WTC11 (cell line): ENCODE measurements at regions not wholly inside any gene's neighbourhood (a gene's known extent, or its start where the extent isn't known, plus 50 kb on each side); places are given as distances from the start of the nearest gene placed in this dataset.

Source experiments
- ATAC-seq: fragments of 200-7000 bp; cut with Tn5 transposase; 2 replicates; pipeline ENCODE4 v1.10.0; 2021; ENCODE audit warnings: mild to moderate bottlenecking, moderate library complexity
- CTCF ChIA-PET: fragments of 300-600 bp; sonication (Branson Sonifier 250); formaldehyde crosslinking; loops from one replicate; lab custom pipeline; 2021; ENCODE audit warnings: antibody characterized with exemption; lab: Charles Lee
- POLR2A ChIA-PET: fragments of 350-600 bp; sonication (Branson Sonifier 250); formaldehyde crosslinking; loops from one replicate; lab custom pipeline; 2021; ENCODE audit warnings: antibody characterized with exemption; lab: Charles Lee
- DNase-seq: peaks from one replicate; pipeline ENCODE4 v3.0.0; 2021; ENCODE audit warnings: low spot score
- H3K27ac Mint-ChIP-seq: 2 replicates; pipeline ENCODE4 v1.8.0; 2021; ENCODE audit warnings: mixed read lengths
- H3K27me3 Mint-ChIP-seq: 2 replicates; pipeline ENCODE4 v1.8.0; 2021; ENCODE audit warnings: low read depth, mild to moderate bottlenecking, moderate library complexity, mixed read lengths
- H3K36me3 Mint-ChIP-seq: 2 replicates; pipeline ENCODE4 v1.8.0; 2021; ENCODE audit warnings: mixed read lengths
- H3K4me1 Mint-ChIP-seq: 2 replicates; pipeline ENCODE4 v1.8.0; 2022; ENCODE audit warnings: mixed read lengths
- H3K4me3 Mint-ChIP-seq: 2 replicates; pipeline ENCODE4 v1.8.0; 2021; ENCODE audit warnings: mild to moderate bottlenecking, moderate library complexity, mixed read lengths
- H3K9me3 Mint-ChIP-seq: 2 replicates; pipeline ENCODE4 v1.8.0; 2021; ENCODE audit warnings: mixed read lengths
- ATF2 ChIP-seq: sonication (generic); formaldehyde crosslinking; IDR thresholded peaks from 2 replicates; pipeline ENCODE4 v1.8.1; 2022; ENCODE audit warnings: low read depth, missing genetic modification reagents, borderline replicate concordance
- CBFB ChIP-seq: sonication (generic); formaldehyde crosslinking; IDR thresholded peaks from 2 replicates; pipeline ENCODE4 v1.8.1; 2022; ENCODE audit warnings: mild to moderate bottlenecking, low read depth, missing genetic modification reagents
- CREB1 ChIP-seq: sonication (generic); formaldehyde crosslinking; IDR thresholded peaks from 2 replicates; pipeline ENCODE4 v1.8.0; 2023; ENCODE audit warnings: mild to moderate bottlenecking, missing genetic modification reagents
- E2F4 ChIP-seq: sonication (generic); formaldehyde crosslinking; IDR thresholded peaks from 2 replicates; pipeline ENCODE4 v1.8.1; 2022; ENCODE audit warnings: low read depth, mild to moderate bottlenecking, moderate library complexity, missing genetic modification reagents, borderline replicate concordance
- ELF4 ChIP-seq: sonication (generic); formaldehyde crosslinking; IDR thresholded peaks from 2 replicates; pipeline ENCODE4 v1.8.1; 2022; ENCODE audit warnings: low read depth, mild to moderate bottlenecking, moderate library complexity, missing genetic modification reagents
- EMX1 ChIP-seq: fragments of 250-450 bp; sonication (Bioruptor Pico); IDR thresholded peaks from 2 replicates; pipeline ENCODE4 v1.8.0; 2021; ENCODE audit warnings: mild to moderate bottlenecking
- ETV6 ChIP-seq: sonication (generic); formaldehyde crosslinking; IDR thresholded peaks from 2 replicates; pipeline ENCODE4 v1.8.1; 2022; ENCODE audit warnings: mild to moderate bottlenecking, missing genetic modification reagents
- FOXP1 ChIP-seq: sonication (generic); formaldehyde crosslinking; IDR thresholded peaks from 2 replicates; pipeline ENCODE4 v1.8.0; 2022; ENCODE audit warnings: missing genetic modification reagents, mild to moderate bottlenecking, moderate library complexity, borderline replicate concordance
- GABPB1 ChIP-seq: sonication (generic); formaldehyde crosslinking; IDR thresholded peaks from 2 replicates; pipeline ENCODE4 v1.8.1; 2023; ENCODE audit warnings: mild to moderate bottlenecking, missing genetic modification reagents
- HMGA2 ChIP-seq: fragments of 250-450 bp; sonication (Bioruptor Pico); IDR thresholded peaks from 2 replicates; pipeline ENCODE4 v1.4.0; 2021; ENCODE audit warnings: mild to moderate bottlenecking, moderate library complexity
- IRF1 ChIP-seq: sonication (generic); formaldehyde crosslinking; IDR thresholded peaks from 2 replicates; pipeline ENCODE4 v1.8.0; 2023; ENCODE audit warnings: missing genetic modification reagents
- NFYB ChIP-seq: sonication (generic); formaldehyde crosslinking; conservative IDR thresholded peaks from 2 replicates; pipeline ENCODE4 v1.8.0; 2022; ENCODE audit warnings: low read depth, missing genetic modification reagents
- NR1H2 ChIP-seq: sonication (generic); formaldehyde crosslinking; IDR thresholded peaks from 2 replicates; pipeline ENCODE4 v1.9.0; 2021; ENCODE audit warnings: mild to moderate bottlenecking, moderate library complexity, missing genetic modification reagents
- PREB ChIP-seq: sonication (generic); formaldehyde crosslinking; IDR thresholded peaks from 2 replicates; pipeline ENCODE4 v1.8.1; 2022; ENCODE audit warnings: mild to moderate bottlenecking, missing genetic modification reagents, moderate library complexity, borderline replicate concordance
- RELA ChIP-seq: sonication (generic); formaldehyde crosslinking; IDR thresholded peaks from 2 replicates; pipeline ENCODE4 v1.8.1; 2022; ENCODE audit warnings: missing genetic modification reagents, mild to moderate bottlenecking, borderline replicate concordance
- SMAD3 ChIP-seq: sonication (generic); formaldehyde crosslinking; IDR thresholded peaks from 2 replicates; pipeline ENCODE4 v1.8.0; 2022; ENCODE audit warnings: missing genetic modification reagents, mild to moderate bottlenecking, borderline replicate concordance
- ZNF121 ChIP-seq: sonication (generic); formaldehyde crosslinking; IDR thresholded peaks from 2 replicates; pipeline ENCODE4 v1.8.0; 2023; ENCODE audit warnings: missing genetic modification reagents
- ZNF138 ChIP-seq: sonication (generic); formaldehyde crosslinking; conservative IDR thresholded peaks from 2 replicates; pipeline ENCODE4 v1.8.1; 2022; ENCODE audit warnings: mild to moderate bottlenecking, moderate library complexity, missing genetic modification reagents
- ZNF263 ChIP-seq: sonication (generic); formaldehyde crosslinking; IDR thresholded peaks from 2 replicates; pipeline ENCODE4 v1.8.1; 2022; ENCODE audit warnings: low read depth, mild to moderate bottlenecking, moderate library complexity, missing genetic modification reagents
- ZNF281 ChIP-seq: sonication (generic); formaldehyde crosslinking; IDR thresholded peaks from 2 replicates; pipeline ENCODE4 v1.8.0; 2023; ENCODE audit warnings: mild to moderate bottlenecking, missing genetic modification reagents
- ZSCAN18 ChIP-seq: fragments of 250-450 bp; sonication (Bioruptor Pico); IDR thresholded peaks from 2 replicates; pipeline ENCODE4 v2.1.2; 2022; ENCODE audit warnings: mild to moderate bottlenecking, moderate library complexity

- H3K27ac Mint-ChIP-seq: no peak overlapping the region
- no peaks in the 10 kb centered on the region for H3K4me1 Mint-ChIP-seq
- peaks cover 15% of the 10 kb centered on the region for H3K9me3 Mint-ChIP-seq
- no peak overlapping the region for H3K4me3 Mint-ChIP-seq
- TF ChIP-seq RELA (CRISPR knock-in tag) (no peak), ZNF263 (no peak), ZNF281 (CRISPR knock-in tag) (no peak), NFYB (no peak), HMGA2 (CRISPR knock-in tag) (no peak), GABPB1 (CRISPR knock-in tag) (no peak), CREB1 (no peak), SMAD3 (no peak), ELF4 (CRISPR knock-in tag) (no peak)
- TF ChIP-seq, all 79 proteins: peak for 0
- Mint-ChIP-seq H3K36me3 (peaks cover 7% of the 10 kb centered on the region; the same call in 1 of the 2 replicates), H3K27me3 (no peaks in the 10 kb centered on the region)
- POLR2A ChIA-PET: no interaction called here
- ATAC-seq: no peak
- CTCF ChIA-PET: interaction anchor here (0.7 kb wide), 1 partner anchor 639 kb away, joined by 3 read pairs; no protein-coding TSS in a partner anchor
- DNase-seq: no peak
Observed at GRCh38 chr16:54226296-54227010, 60.1 kb downstream of the IRX3 start.

GRCh38 chr16:54219709-54220108 is 66.9 kb downstream of the IRX3 start:
- POLR2A ChIA-PET: no interaction called here
- Mint-ChIP-seq H3K4me3 (no peak overlapping the region), H3K4me1 (no peaks in the 10 kb centered on the region), H3K36me3 (no peaks in the 10 kb centered on the region), H3K27ac (no peak overlapping the region), H3K9me3 (no peaks in the 10 kb centered on the region), H3K27me3 (no peaks in the 10 kb centered on the region)
- TF ChIP-seq ZNF138 (no peak), E2F4 (CRISPR knock-in tag) (no peak), ZNF121 (no peak), PREB (CRISPR knock-in tag) (no peak), NR1H2 (CRISPR knock-in tag) (no peak), ZSCAN18 (CRISPR knock-in tag) (no peak), ATF2 (no peak), ETV6 (no peak), FOXP1 (CRISPR knock-in tag) (no peak), CBFB (CRISPR knock-in tag) (no peak), EMX1 (CRISPR knock-in tag) (no peak), IRF1 (CRISPR knock-in tag) (no peak)
- ATAC-seq: no peak
- no peak for DNase-seq
- CTCF ChIA-PET: no interaction called here
